HG03439 (cell line): ENCODE measurements at regions not wholly inside any gene's neighbourhood (a gene's known extent, or its start where the extent isn't known, plus 50 kb on each side); places are given as distances from the start of the nearest gene placed in this dataset.

Source experiments
- ATAC-seq: cut with Tn5 transposase; IDR thresholded peaks from one replicate; pipeline ENCODE4 v1.9.1; 2021; ENCODE audit warnings: mild to moderate bottlenecking, moderate library complexity; ENCODE audit not compliant: unreplicated experiment

- no peak for ATAC-seq
Observed at GRCh38 chr6:62345446-62345845, 59.4 kb upstream of the KHDRBS2 start.

GRCh38 chr6:62344850-62345249, 58.8 kb upstream of the KHDRBS2 start:
- ATAC-seq = no peak

- no peak for ATAC-seq
Observed at GRCh38 chr6:62338477-62338876, 52.5 kb upstream of the KHDRBS2 start.
